A549 (cell line): ENCODE measurements at regions not wholly inside any gene's neighbourhood (a gene's known extent, or its start where the extent isn't known, plus 50 kb on each side); places are given as distances from the start of the nearest gene placed in this dataset.

Experiments
- ATAC-seq, 2 experiments: fragments of 200-7000 bp in 1 of 2; fragments of >200 bp in 1 of 2; cut with Nextera tagmentation in 1 of 2; cut with Tn5 transposase in 1 of 2; 3 replicates each; pipeline versions ENCODE4 v1.8.0 to v1.9.1; 2018 to 2020; ENCODE audit warnings: mild to moderate bottlenecking in 1 of 2, moderate library complexity in 1 of 2
- CTCF ChIA-PET: fragments of 300-600 bp; sonication (Branson Sonifier 250); formaldehyde crosslinking; extraction: SDS; loops from one replicate; lab custom pipeline; 2021; ENCODE audit warnings: antibody characterized with exemption, inconsistent platforms; lab: Yijun Ruan, JAX
- POLR2A ChIA-PET: fragments of 350-600 bp; formaldehyde crosslinking; extraction: SDS; loops from one replicate; lab custom pipeline; 2021; ENCODE audit warnings: antibody characterized with exemption, inconsistent platforms; lab: Yijun Ruan, JAX
- DNase-seq, 2 experiments: peaks; one replicate each; pipeline versions ENCODE4 v3.0.0 to v3.0.0-alpha.2; 2011 to 2016; ENCODE audit warnings: low read depth in 1 of 2, low spot score in 1 of 2
- FAIRE-seq: peaks from 2 replicates; lab custom pipeline; 2011; peaks lifted over from hg19 to GRCh38; lab: Jason Lieb, UNC
- H3K27ac ChIP-seq, 2 experiments: fragments of >200 bp; sonication (Bioruptor Twin); formaldehyde crosslinking; 3 replicates each; pipeline ENCODE4 v1.5.1; 2016 to 2017
- H3K4me1 ChIP-seq: fragments of >200 bp; sonication (Bioruptor Twin); formaldehyde crosslinking; 3 replicates; pipeline ENCODE4 v1.6.1; 2016
- H3K4me2 ChIP-seq: fragments of >200 bp; sonication (Bioruptor Twin); formaldehyde crosslinking; 3 replicates; pipeline ENCODE4 v1.6.1; 2016
- H3K4me3 ChIP-seq: fragments of >200 bp; sonication (Bioruptor Twin); formaldehyde crosslinking; 3 replicates; pipeline ENCODE4 v1.5.1; 2016
- H3K9me3 ChIP-seq: fragments of >200 bp; sonication (Bioruptor Twin); formaldehyde crosslinking; 3 replicates; pipeline ENCODE4 v1.6.1; 2016
- BHLHE40 ChIP-seq: IDR thresholded peaks from 2 replicates; pipeline ENCODE4 v1.6.1; 2012; ENCODE audit warnings: low read depth, low read length, inconsistent platforms
- CBX8 ChIP-seq: fragments of 200-600 bp; sonication (generic); IDR thresholded peaks from 2 replicates; pipeline ENCODE4 v1.6.1; 2016
- CHD2 ChIP-seq: fragments of 150-350 bp; IDR thresholded peaks from 2 replicates; pipeline ENCODE4 v1.6.1; 2014; ENCODE audit warnings: low read length; ENCODE audit not compliant: partially characterized antibody
- CHD4 ChIP-seq: fragments of 200-600 bp; sonication (generic); IDR thresholded peaks from 2 replicates; pipeline ENCODE4 v1.6.1; 2016; ENCODE audit warnings: antibody characterized with exemption, mild to moderate bottlenecking, borderline replicate concordance
- EHF ChIP-seq: fragments of 250-450 bp; sonication (Bioruptor Pico); IDR thresholded peaks from 2 replicates; pipeline ENCODE4 v1.5.0; 2020; ENCODE audit warnings: mild to moderate bottlenecking
- EHMT2 ChIP-seq: fragments of 200-600 bp; sonication (generic); IDR thresholded peaks from 2 replicates; pipeline ENCODE4 v1.6.1; 2016; ENCODE audit warnings: antibody characterized with exemption, low read depth, mild to moderate bottlenecking, moderate library complexity
- FOSL2 ChIP-seq, 2 experiments: fragments of 450-650 bp in 1 of 2; fragments of >200 bp in 1 of 2; sonication (Bioruptor Twin) in 1 of 2; formaldehyde crosslinking; IDR thresholded peaks; 2 replicates each; pipeline versions ENCODE4 v1.5.0 to v1.6.1; 2016 to 2020; ENCODE audit warnings: mild to moderate bottlenecking in 1 of 2, moderate library complexity in 1 of 2
- GATA3 ChIP-seq: IDR thresholded peaks from 2 replicates; pipeline ENCODE4 v1.6.1; 2012; ENCODE audit warnings: borderline replicate concordance
- HES2 ChIP-seq: fragments of >200 bp; sonication (Bioruptor Twin); formaldehyde crosslinking; IDR thresholded peaks from 2 replicates; pipeline ENCODE4 v1.6.1; 2016
- HOXA7 ChIP-seq: fragments of 250-450 bp; sonication (Bioruptor Pico); IDR thresholded peaks from 2 replicates; pipeline ENCODE4 v1.5.0; 2020; ENCODE audit warnings: mild to moderate bottlenecking, moderate library complexity
- HOXB13 ChIP-seq: fragments of 250-450 bp; sonication (Bioruptor Pico); IDR thresholded peaks from 2 replicates; pipeline ENCODE4 v1.5.0; 2020; ENCODE audit warnings: low read depth, mild to moderate bottlenecking, moderate library complexity
- HOXB5 ChIP-seq: fragments of 250-450 bp; sonication (Bioruptor Pico); IDR thresholded peaks from 2 replicates; pipeline ENCODE4 v1.5.0; 2020; ENCODE audit warnings: mild to moderate bottlenecking, moderate library complexity
- JUNB ChIP-seq: fragments of >200 bp; sonication (Bioruptor Twin); formaldehyde crosslinking; IDR thresholded peaks from 2 replicates; pipeline ENCODE4 v1.6.1; 2016
- MYC ChIP-seq: IDR thresholded peaks from 2 replicates; pipeline ENCODE4 v1.6.1; 2012; ENCODE audit warnings: mild to moderate bottlenecking, inconsistent platforms, low read length, improper control_type of control experiment, borderline replicate concordance
- NFE2L2 ChIP-seq: fragments of 150-350 bp; conservative IDR thresholded peaks from 2 replicates; pipeline ENCODE4 v1.6.1; 2014; ENCODE audit warnings: low read length
- RNF2 ChIP-seq: fragments of 200-600 bp; sonication (generic); IDR thresholded peaks from 2 replicates; pipeline ENCODE4 v1.6.1; 2016; ENCODE audit warnings: low read depth, mild to moderate bottlenecking, antibody characterized with exemption, moderate library complexity, borderline replicate concordance
- TP53 ChIP-seq: fragments of 250-450 bp; sonication (Bioruptor Pico); IDR thresholded peaks from 2 replicates; pipeline ENCODE4 v1.5.0; 2021; ENCODE audit warnings: mild to moderate bottlenecking, moderate library complexity
- WGBS: methylation state at CpG from one replicate; pipeline ENCODE4 v1.1.6; 2017; ENCODE audit errors: missing lambda C conversion rate; 5-methylcytosine and 5-hydroxymethylcytosine counted together
- TF ChIP-seq, protein P1 (sequence below): IDR thresholded peaks from 2 replicates; pipeline ENCODE4 v1.6.1; 2012
- TF ChIP-seq, protein P2 (sequence below): fragments of 250-450 bp; sonication (Bioruptor Pico); IDR thresholded peaks from 2 replicates; pipeline ENCODE4 v1.5.0; 2021; ENCODE audit warnings: mild to moderate bottlenecking, moderate library complexity, borderline replicate concordance
- TF ChIP-seq, protein P3 (sequence below): fragments of 150-350 bp; IDR thresholded peaks from 2 replicates; pipeline ENCODE4 v1.6.1; 2014; ENCODE audit warnings: low read depth, mild to moderate bottlenecking, low read length
- TF ChIP-seq, protein P4 (sequence below): IDR thresholded peaks from 2 replicates; pipeline ENCODE4 v1.6.1; 2012; ENCODE audit warnings: low read depth, borderline replicate concordance

DNA sequence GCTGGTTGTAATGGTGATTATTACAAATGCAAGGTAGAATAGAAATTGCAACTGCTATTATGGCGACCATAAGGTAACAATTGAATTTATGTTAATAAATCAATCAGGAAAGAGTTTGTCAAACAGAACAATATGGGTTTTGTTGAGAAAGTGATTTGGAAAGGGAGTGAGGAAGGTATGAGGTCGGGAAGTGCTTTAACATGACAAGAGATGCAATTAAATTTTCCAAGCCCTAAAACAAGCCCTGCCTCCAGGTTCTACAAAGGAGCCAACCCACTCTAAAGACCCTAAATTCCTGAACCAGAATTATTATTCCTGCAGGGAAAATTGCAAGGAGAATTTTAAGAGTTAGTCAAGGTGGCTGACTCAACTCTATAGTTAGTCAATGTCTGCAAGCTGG is 363.7 kb downstream of the BMPER start:
- FAIRE-seq (no peak), ATAC-seq (no peak), DNase-seq (no peak)
- H3K4me1 ChIP-seq, result no peaks in the 10 kb centered on the region
- H3K9me3 ChIP-seq, result no peaks in the 10 kb centered on the region
- no peak overlapping the region for H3K4me3 ChIP-seq
- POLR2A ChIA-PET, result no interaction called here
- no peak overlapping the region for H3K27ac ChIP-seq
- WGBS, result 35% methylated on average over 2 of the region's 2 CpGs
- H3K4me2 ChIP-seq, result no peak overlapping the region
- TF ChIP-seq TP53 (CRISPR knock-in tag) (no peak), CHD4 (no peak)
- CTCF ChIA-PET, result interaction anchor here (0.6 kb wide), 1 partner anchor 9 kb away, joined by 3 read pairs; no protein-coding TSS in a partner anchor

DNA sequence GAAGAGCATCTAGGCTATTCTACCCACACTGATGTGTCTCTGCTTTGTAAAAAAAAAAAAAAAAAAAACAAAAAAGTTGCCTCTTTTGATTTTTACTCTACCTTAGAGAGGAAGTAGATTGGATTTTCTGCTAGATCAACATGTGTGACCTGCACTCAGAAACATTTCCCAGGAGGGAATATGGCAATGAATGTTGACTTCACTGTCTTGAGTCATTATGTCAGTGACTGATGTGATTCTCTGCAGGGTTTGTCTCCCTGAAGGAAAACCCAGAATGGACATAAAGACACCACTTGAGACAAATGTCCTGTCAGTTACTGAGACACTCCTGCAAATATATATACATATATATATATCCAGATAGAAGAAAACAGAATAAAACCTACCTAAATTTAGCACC is 370.3 kb downstream of the BMPER start:
- peaks cover 3% of the 10 kb centered on the region; the same call in 1 of the 3 replicates for H3K4me1 ChIP-seq
- H3K27ac ChIP-seq, result no peak overlapping the region
- H3K4me3 ChIP-seq, result no peak overlapping the region
- no peak overlapping the region for H3K4me2 ChIP-seq
- POLR2A ChIA-PET, result no interaction called here
- TF ChIP-seq MYC (no peak), CHD2 (no peak), RNF2 (no peak), TP53 (CRISPR knock-in tag) (no peak), EHMT2 (no peak), BHLHE40 (no peak), HOXB5 (CRISPR knock-in tag) (no peak), NFE2L2 (no peak), JUNB (no peak), FOSL2 (IDR thresholded peaks at IDR 0.05) (no peak), FOSL2 (CRISPR knock-in tag; IDR thresholded peaks at IDR 0.05) (no peak), CBX8 (no peak), HOXA7 (no peak), GATA3 (no peak), EHF (no peak), HES2 (no peak), HOXB13 (no peak)
- TF ChIP-seq, protein P1, sequence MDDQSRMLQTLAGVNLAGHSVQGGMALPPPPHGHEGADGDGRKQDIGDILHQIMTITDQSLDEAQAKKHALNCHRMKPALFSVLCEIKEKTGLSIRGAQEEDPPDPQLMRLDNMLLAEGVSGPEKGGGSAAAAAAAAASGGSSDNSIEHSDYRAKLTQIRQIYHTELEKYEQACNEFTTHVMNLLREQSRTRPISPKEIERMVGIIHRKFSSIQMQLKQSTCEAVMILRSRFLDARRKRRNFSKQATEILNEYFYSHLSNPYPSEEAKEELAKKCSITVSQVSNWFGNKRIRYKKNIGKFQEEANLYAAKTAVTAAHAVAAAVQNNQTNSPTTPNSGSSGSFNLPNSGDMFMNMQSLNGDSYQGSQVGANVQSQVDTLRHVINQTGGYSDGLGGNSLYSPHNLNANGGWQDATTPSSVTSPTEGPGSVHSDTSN, result no peak
- TF ChIP-seq, protein P2, sequence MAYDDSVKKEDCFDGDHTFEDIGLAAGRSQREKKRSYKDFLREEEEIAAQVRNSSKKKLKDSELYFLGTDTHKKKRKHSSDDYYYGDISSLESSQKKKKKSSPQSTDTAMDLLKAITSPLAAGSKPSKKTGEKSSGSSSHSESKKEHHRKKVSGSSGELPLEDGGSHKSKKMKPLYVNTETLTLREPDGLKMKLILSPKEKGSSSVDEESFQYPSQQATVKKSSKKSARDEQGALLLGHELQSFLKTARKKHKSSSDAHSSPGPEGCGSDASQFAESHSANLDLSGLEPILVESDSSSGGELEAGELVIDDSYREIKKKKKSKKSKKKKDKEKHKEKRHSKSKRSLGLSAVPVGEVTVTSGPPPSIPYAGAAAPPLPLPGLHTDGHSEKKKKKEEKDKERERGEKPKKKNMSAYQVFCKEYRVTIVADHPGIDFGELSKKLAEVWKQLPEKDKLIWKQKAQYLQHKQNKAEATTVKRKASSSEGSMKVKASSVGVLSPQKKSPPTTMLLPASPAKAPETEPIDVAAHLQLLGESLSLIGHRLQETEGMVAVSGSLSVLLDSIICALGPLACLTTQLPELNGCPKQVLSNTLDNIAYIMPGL, result no peak
- TF ChIP-seq, protein P3, sequence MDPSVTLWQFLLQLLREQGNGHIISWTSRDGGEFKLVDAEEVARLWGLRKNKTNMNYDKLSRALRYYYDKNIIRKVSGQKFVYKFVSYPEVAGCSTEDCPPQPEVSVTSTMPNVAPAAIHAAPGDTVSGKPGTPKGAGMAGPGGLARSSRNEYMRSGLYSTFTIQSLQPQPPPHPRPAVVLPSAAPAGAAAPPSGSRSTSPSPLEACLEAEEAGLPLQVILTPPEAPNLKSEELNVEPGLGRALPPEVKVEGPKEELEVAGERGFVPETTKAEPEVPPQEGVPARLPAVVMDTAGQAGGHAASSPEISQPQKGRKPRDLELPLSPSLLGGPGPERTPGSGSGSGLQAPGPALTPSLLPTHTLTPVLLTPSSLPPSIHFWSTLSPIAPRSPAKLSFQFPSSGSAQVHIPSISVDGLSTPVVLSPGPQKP, result no peak
- TF ChIP-seq, protein P4, sequence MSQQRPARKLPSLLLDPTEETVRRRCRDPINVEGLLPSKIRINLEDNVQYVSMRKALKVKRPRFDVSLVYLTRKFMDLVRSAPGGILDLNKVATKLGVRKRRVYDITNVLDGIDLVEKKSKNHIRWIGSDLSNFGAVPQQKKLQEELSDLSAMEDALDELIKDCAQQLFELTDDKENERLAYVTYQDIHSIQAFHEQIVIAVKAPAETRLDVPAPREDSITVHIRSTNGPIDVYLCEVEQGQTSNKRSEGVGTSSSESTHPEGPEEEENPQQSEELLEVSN, result no peak
- no peaks in the 10 kb centered on the region for H3K9me3 ChIP-seq
- FAIRE-seq (no peak), DNase-seq (no peak), ATAC-seq (no peak)
- CTCF ChIA-PET, result no interaction called here
